ENCODE measurements at regions not wholly inside any gene's neighbourhood (a gene's known extent, or its start where the extent isn't known, plus 50 kb on each side); places are given as distances from the start of the nearest gene placed in this dataset.
"Not testable (repeated sequence)": the region's sequence is repeated elsewhere in the genome, so short reads cannot be mapped to it uniquely, and the experiment has no call there.

GRCh38 chr6:158906926-158907325, 87.8 kb upstream of the EZR start:
- H3K36me3 ChIP-seq (ENCODE audit: control insufficient read depth in 1 of 2, insufficient read depth in 2 of 2, low read length in 2 of 2): no peaks in the 10 kb centered on the region
- H3K27ac ChIP-seq (ENCODE audit: low read length): no peak overlapping the region
- peaks cover 14 to 20% of the 10 kb centered on the region in 2 donors for H3K9me3 ChIP-seq (ENCODE audit: control insufficient read depth in 1 of 2, low read length in 2 of 2)
- no peaks in the 10 kb centered on the region for H3K4me1 ChIP-seq (ENCODE audit: control insufficient read depth in 1 of 2, insufficient read depth in 2 of 2, low read length in 2 of 2)
- no peaks in the 10 kb centered on the region for H3K27me3 ChIP-seq (ENCODE audit: low read depth, low read length)
- no peak overlapping the region for H3K4me3 ChIP-seq (ENCODE audit: low read depth in 1 of 2, low read length in 2 of 2)

GRCh38 chr6:158905277-158905676, 86.1 kb upstream of the EZR start:
- Histone ChIP-seq H3K9me3 (ENCODE audit: control insufficient read depth in 1 of 2, low read length in 2 of 2) (peaks cover 14 to 20% of the 10 kb centered on the region in 2 donors), H3K4me3 (ENCODE audit: low read depth in 1 of 2, low read length in 2 of 2) (no peak overlapping the region), H3K4me1 (ENCODE audit: control insufficient read depth in 1 of 2, insufficient read depth in 2 of 2, low read length in 2 of 2) (no peaks in the 10 kb centered on the region), H3K36me3 (ENCODE audit: control insufficient read depth in 1 of 2, insufficient read depth in 2 of 2, low read length in 2 of 2) (no peaks in the 10 kb centered on the region), H3K27me3 (ENCODE audit: low read depth, low read length) (no peaks in the 10 kb centered on the region), H3K27ac (ENCODE audit: low read length) (no peak overlapping the region)

GRCh38 chr6:158903801-158904200, 84.6 kb upstream of the EZR start:
- H3K27ac ChIP-seq (ENCODE audit: low read length): no peak overlapping the region
- no peaks in the 10 kb centered on the region for H3K36me3 ChIP-seq (ENCODE audit: control insufficient read depth in 1 of 2, insufficient read depth in 2 of 2, low read length in 2 of 2)
- peaks cover 14 to 20% of the 10 kb centered on the region in 2 donors for H3K9me3 ChIP-seq (ENCODE audit: control insufficient read depth in 1 of 2, low read length in 2 of 2)
- no peak overlapping the region for H3K4me3 ChIP-seq (ENCODE audit: low read depth in 1 of 2, low read length in 2 of 2)
- H3K4me1 ChIP-seq (ENCODE audit: control insufficient read depth in 1 of 2, insufficient read depth in 2 of 2, low read length in 2 of 2): no peaks in the 10 kb centered on the region
- H3K27me3 ChIP-seq (ENCODE audit: low read depth, low read length): no peaks in the 10 kb centered on the region

- Histone ChIP-seq H3K27me3 (ENCODE audit: low read depth, low read length) (no peaks in the 10 kb centered on the region), H3K4me1 (ENCODE audit: control insufficient read depth in 1 of 2, insufficient read depth in 2 of 2, low read length in 2 of 2) (no peaks in the 10 kb centered on the region), H3K27ac (ENCODE audit: low read length) (no peak overlapping the region), H3K9me3 (ENCODE audit: control insufficient read depth in 1 of 2, low read length in 2 of 2) (peaks cover 9 to 19% of the 10 kb centered on the region in 2 donors), H3K36me3 (ENCODE audit: control insufficient read depth in 1 of 2, insufficient read depth in 2 of 2, low read length in 2 of 2) (no peaks in the 10 kb centered on the region), H3K4me3 (ENCODE audit: low read depth in 1 of 2, low read length in 2 of 2) (no peak overlapping the region)
Measured at GRCh38 chr6:158900663-158901312, 81.6 kb upstream of the EZR start.

GRCh38 chr6:158897236-158897635, 78.1 kb upstream of the EZR start:
- Histone ChIP-seq H3K4me3 (ENCODE audit: low read depth in 1 of 2, low read length in 2 of 2) (no peak overlapping the region), H3K4me1 (ENCODE audit: control insufficient read depth in 1 of 2, insufficient read depth in 2 of 2, low read length in 2 of 2) (no peaks in the 10 kb centered on the region), H3K27ac (ENCODE audit: low read length) (no peak overlapping the region), H3K36me3 (ENCODE audit: control insufficient read depth in 1 of 2, insufficient read depth in 2 of 2, low read length in 2 of 2) (no peaks in the 10 kb centered on the region), H3K27me3 (ENCODE audit: low read depth, low read length) (no peaks in the 10 kb centered on the region), H3K9me3 (ENCODE audit: control insufficient read depth in 1 of 2, low read length in 2 of 2) (no peaks in the 10 kb centered on the region)

- H3K4me3 ChIP-seq (ENCODE audit: low read depth in 1 of 2, low read length in 2 of 2): no peak overlapping the region
- H3K27me3 ChIP-seq (ENCODE audit: low read depth, low read length): no peaks in the 10 kb centered on the region
- H3K4me1 ChIP-seq (ENCODE audit: control insufficient read depth in 1 of 2, insufficient read depth in 2 of 2, low read length in 2 of 2): no peaks in the 10 kb centered on the region
- no peaks in the 10 kb centered on the region for H3K9me3 ChIP-seq (ENCODE audit: control insufficient read depth in 1 of 2, low read length in 2 of 2)
- no peak overlapping the region for H3K27ac ChIP-seq (ENCODE audit: low read length)
- H3K36me3 ChIP-seq (ENCODE audit: control insufficient read depth in 1 of 2, insufficient read depth in 2 of 2, low read length in 2 of 2): no peaks in the 10 kb centered on the region
Measured at GRCh38 chr6:158895661-158896060, 76.5 kb upstream of the EZR start.

GRCh38 chr6:158894193-158894592, 75.0 kb upstream of the EZR start:
- Histone ChIP-seq H3K4me3 (ENCODE audit: low read depth in 1 of 2, low read length in 2 of 2) (no peak overlapping the region), H3K36me3 (ENCODE audit: control insufficient read depth in 1 of 2, insufficient read depth in 2 of 2, low read length in 2 of 2) (no peaks in the 10 kb centered on the region), H3K4me1 (ENCODE audit: control insufficient read depth in 1 of 2, insufficient read depth in 2 of 2, low read length in 2 of 2) (no peaks in the 10 kb centered on the region)

GRCh38 chr6:158892266-158892665, 73.1 kb upstream of the EZR start:
- Histone ChIP-seq H3K36me3 (ENCODE audit: control insufficient read depth in 1 of 2, insufficient read depth in 2 of 2, low read length in 2 of 2) (no peaks in the 10 kb centered on the region), H3K27ac (ENCODE audit: low read length) (no peak overlapping the region), H3K4me1 (ENCODE audit: control insufficient read depth in 1 of 2, insufficient read depth in 2 of 2, low read length in 2 of 2) (no peaks in the 10 kb centered on the region), H3K27me3 (ENCODE audit: low read depth, low read length) (no peaks in the 10 kb centered on the region), H3K4me3 (ENCODE audit: low read depth in 1 of 2, low read length in 2 of 2) (no peak overlapping the region), H3K9me3 (ENCODE audit: control insufficient read depth in 1 of 2, low read length in 2 of 2) (no peaks in the 10 kb centered on the region)

More at GRCh38 chr6:158894193-158894592, 75.0 kb upstream of the EZR start:
- no peaks in the 10 kb centered on the region for H3K27me3 ChIP-seq (ENCODE audit: low read depth, low read length)
- no peak overlapping the region for H3K27ac ChIP-seq (ENCODE audit: low read length)
- H3K9me3 ChIP-seq (ENCODE audit: control insufficient read depth in 1 of 2, low read length in 2 of 2): no peaks in the 10 kb centered on the region

- H3K27me3 ChIP-seq (ENCODE audit: low read depth, low read length); H3K27ac ChIP-seq (ENCODE audit: low read length); H3K4me1 ChIP-seq (ENCODE audit: control insufficient read depth in 1 of 2, insufficient read depth in 2 of 2, low read length in 2 of 2); H3K36me3 ChIP-seq (ENCODE audit: control insufficient read depth in 1 of 2, insufficient read depth in 2 of 2, low read length in 2 of 2); H3K9me3 ChIP-seq (ENCODE audit: control insufficient read depth in 1 of 2, low read length in 2 of 2); H3K4me3 ChIP-seq (ENCODE audit: low read depth in 1 of 2, low read length in 2 of 2): not testable (repeated sequence)
Measured at GRCh38 chr6:158891560-158891959, 72.4 kb upstream of the EZR start.

GRCh38 chr6:158888171-158888570, 69.0 kb upstream of the EZR start:
- H3K4me3 ChIP-seq (ENCODE audit: low read depth in 1 of 2, low read length in 2 of 2); H3K9me3 ChIP-seq (ENCODE audit: control insufficient read depth in 1 of 2, low read length in 2 of 2); H3K27ac ChIP-seq (ENCODE audit: low read length); H3K4me1 ChIP-seq (ENCODE audit: control insufficient read depth in 1 of 2, insufficient read depth in 2 of 2, low read length in 2 of 2); H3K36me3 ChIP-seq (ENCODE audit: control insufficient read depth in 1 of 2, insufficient read depth in 2 of 2, low read length in 2 of 2); H3K27me3 ChIP-seq (ENCODE audit: low read depth, low read length): not testable (repeated sequence)

- not testable (repeated sequence) for H3K27ac ChIP-seq (ENCODE audit: low read length); H3K36me3 ChIP-seq (ENCODE audit: control insufficient read depth in 1 of 2, insufficient read depth in 2 of 2, low read length in 2 of 2); H3K9me3 ChIP-seq (ENCODE audit: control insufficient read depth in 1 of 2, low read length in 2 of 2); H3K27me3 ChIP-seq (ENCODE audit: low read depth, low read length); H3K4me1 ChIP-seq (ENCODE audit: control insufficient read depth in 1 of 2, insufficient read depth in 2 of 2, low read length in 2 of 2); H3K4me3 ChIP-seq (ENCODE audit: low read depth in 1 of 2, low read length in 2 of 2)
Measured at GRCh38 chr6:158886346-158886977, 67.3 kb upstream of the EZR start.

GRCh38 chr6:158881884-158882283, 62.7 kb upstream of the EZR start:
- H3K27ac ChIP-seq (ENCODE audit: low read length); H3K4me1 ChIP-seq (ENCODE audit: control insufficient read depth in 1 of 2, insufficient read depth in 2 of 2, low read length in 2 of 2); H3K4me3 ChIP-seq (ENCODE audit: low read depth in 1 of 2, low read length in 2 of 2); H3K27me3 ChIP-seq (ENCODE audit: low read depth, low read length); H3K9me3 ChIP-seq (ENCODE audit: control insufficient read depth in 1 of 2, low read length in 2 of 2); H3K36me3 ChIP-seq (ENCODE audit: control insufficient read depth in 1 of 2, insufficient read depth in 2 of 2, low read length in 2 of 2): not testable (repeated sequence)

Data from muscle layer of duodenum (tissue), 2 donors.